H1 (cell line): ENCODE measurements at regions not wholly inside any gene's neighbourhood (a gene's known extent, or its start where the extent isn't known, plus 50 kb on each side); places are given as distances from the start of the nearest gene placed in this dataset.

ENCODE experiments used
- CTCF ChIA-PET: fragments of 300-600 bp; sonication (Branson Sonifier 250); formaldehyde crosslinking; loops from one replicate; lab custom pipeline; 2021; ENCODE audit not compliant: partially characterized antibody; lab: Charles Lee
- POLR2A ChIA-PET: fragments of 300-600 bp; sonication (Branson Sonifier 250); formaldehyde crosslinking; loops from one replicate; lab custom pipeline; 2021; ENCODE audit warnings: inconsistent platforms; ENCODE audit not compliant: partially characterized antibody; lab: Charles Lee
- DNase-seq, 2 experiments: peaks; one replicate each; pipeline versions ENCODE4 v3.0.0 to v3.0.0-alpha.2; 2010 to 2022; ENCODE audit warnings: low spot score in 2 of 2, low read depth in 1 of 2, mixed read lengths in 1 of 2
- FAIRE-seq: peaks from 2 replicates; lab custom pipeline; 2011; peaks lifted over from hg19 to GRCh38; lab: Jason Lieb, UNC
- H2AFZ ChIP-seq: 2 replicates; pipeline ENCODE4 v1.8.1; 2012; ENCODE audit warnings: low read length, inconsistent platforms
- H2AK5ac ChIP-seq: 2 replicates; pipeline ENCODE4 v1.6.1; 2013; ENCODE audit warnings: low read depth, low read length
- H2BK120ac ChIP-seq: replicated peaks from 2 replicates; pipeline ENCODE3; 2013; ENCODE audit warnings: low read depth, low read length, inconsistent platforms
- H2BK12ac ChIP-seq: 2 replicates; pipeline ENCODE4 v1.6.1; 2013; ENCODE audit warnings: low read depth, low read length
- H2BK15ac ChIP-seq: 2 replicates; pipeline ENCODE4 v1.6.1; 2013; ENCODE audit warnings: low read length
- H2BK20ac ChIP-seq: 2 replicates; pipeline ENCODE4 v1.6.1; 2013; ENCODE audit warnings: low read length
- H2BK5ac ChIP-seq: 2 replicates; pipeline ENCODE4 v1.6.1; 2013; ENCODE audit warnings: low read depth, low read length
- H3K14ac ChIP-seq: 2 replicates; pipeline ENCODE4 v1.6.1; 2013; ENCODE audit warnings: inconsistent platforms; ENCODE audit not compliant: insufficient read length
- H3K18ac ChIP-seq: 2 replicates; pipeline ENCODE4 v1.6.1; 2013; ENCODE audit warnings: low read length; ENCODE audit errors: extremely low read depth
- H3K23ac ChIP-seq: 2 replicates; pipeline ENCODE4 v1.6.1; 2013; ENCODE audit warnings: inconsistent platforms; ENCODE audit not compliant: insufficient read length
- H3K23me2 ChIP-seq: 2 replicates; pipeline ENCODE4 v1.6.1; 2013; ENCODE audit warnings: low read depth, low read length
- H3K27ac ChIP-seq: 2 replicates; pipeline ENCODE4 v1.6.1; 2011; ENCODE audit warnings: low read depth, low read length, inconsistent platforms
- H3K27me3 ChIP-seq, 4 experiments: replicated peaks in 1 of 4; 1 replicate in 1 of 4; 2 replicates in 3 of 4; pipeline versions ENCODE4 v1.6.1 to v1.8.1; 2011 to 2013; ENCODE audit warnings: low read length in 3 of 4, mild to moderate bottlenecking in 3 of 4, inconsistent platforms in 2 of 4, mixed read lengths in 2 of 4, moderate library complexity in 1 of 4; ENCODE audit not compliant: control insufficient read depth in 3 of 4, insufficient read depth in 3 of 4; ENCODE audit errors: extremely low read depth in 1 of 4
- H3K36me3 ChIP-seq, 4 experiments: 2 replicates each; pipeline versions ENCODE4 v1.6.1 to v1.8.1; 2011 to 2013; ENCODE audit warnings: mild to moderate bottlenecking in 4 of 4, low read length in 3 of 4, moderate library complexity in 2 of 4, control low read depth in 1 of 4, inconsistent platforms in 1 of 4; ENCODE audit not compliant: insufficient read depth in 4 of 4, control insufficient read depth in 2 of 4
- H3K4ac ChIP-seq: replicated peaks from 2 replicates; pipeline ENCODE3; 2013; ENCODE audit warnings: low read length, low read depth, mixed read lengths, inconsistent platforms; ENCODE audit not compliant: insufficient read length
- H3K4me1 ChIP-seq, 4 experiments: replicated peaks in 1 of 4; 1 replicate in 1 of 4; 2 replicates in 3 of 4; pipeline versions ENCODE4 v1.6.1 to v1.8.1; 2011 to 2013; ENCODE audit warnings: low read length in 3 of 4, inconsistent platforms in 2 of 4, mixed read lengths in 1 of 4; ENCODE audit not compliant: insufficient read depth in 4 of 4, control insufficient read depth in 3 of 4
- H3K4me2 ChIP-seq, 2 experiments: 2 replicates each; pipeline versions ENCODE4 v1.6.1 to v1.8.1; 2011 to 2013; ENCODE audit warnings: low read depth in 2 of 2, low read length in 2 of 2, control low read depth in 1 of 2, inconsistent platforms in 1 of 2, mild to moderate bottlenecking in 1 of 2; ENCODE audit not compliant: insufficient read depth in 1 of 2
- H3K4me3 ChIP-seq, 4 experiments: fragments of 200-600, 300-600 bp in 1 of 4; sonication (generic), shearing (Covaris generic), sonication (Bioruptor Twin) in 1 of 4; 2 replicates each; pipeline versions ENCODE4 v1.5.1 to v1.8.1; 2011 to 2016; ENCODE audit warnings: low read length in 4 of 4, low read depth in 3 of 4, control low read depth in 2 of 4, inconsistent platforms in 2 of 4, mild to moderate bottlenecking in 2 of 4, mixed read lengths in 1 of 4, moderate library complexity in 1 of 4; ENCODE audit not compliant: insufficient read depth in 2 of 4; ENCODE audit errors: extremely low read depth in 1 of 4
- H3K56ac ChIP-seq: replicated peaks from 2 replicates; pipeline ENCODE3; 2013; ENCODE audit warnings: low read depth, mild to moderate bottlenecking, mixed read lengths, low read length, inconsistent platforms; ENCODE audit not compliant: insufficient read length
- H3K79me1 ChIP-seq: 2 replicates; pipeline ENCODE4 v1.6.1; 2013; ENCODE audit warnings: low read depth, low read length, control low read depth
- H3K79me2 ChIP-seq, 2 experiments: 2 replicates each; pipeline versions ENCODE4 v1.6.1 to v1.8.1; 2012 to 2013; ENCODE audit warnings: low read length in 2 of 2, mild to moderate bottlenecking in 2 of 2, inconsistent platforms in 1 of 2; ENCODE audit not compliant: insufficient read depth in 2 of 2, control insufficient read depth in 1 of 2
- H3K9ac ChIP-seq, 4 experiments: replicated peaks in 1 of 4; 1 replicate in 1 of 4; 2 replicates in 3 of 4; pipeline versions ENCODE4 v1.6.1 to v1.8.1; 2011 to 2013; ENCODE audit warnings: low read depth in 3 of 4, low read length in 3 of 4, control low read depth in 2 of 4, mild to moderate bottlenecking in 2 of 4, moderate library complexity in 2 of 4, inconsistent platforms in 1 of 4; ENCODE audit errors: extremely low read depth in 1 of 4
- H3K9me3 ChIP-seq, 2 experiments: 2 replicates each; pipeline versions ENCODE4 v1.6.1 to v1.8.1; 2012 to 2013; ENCODE audit warnings: mild to moderate bottlenecking in 2 of 2, moderate library complexity in 2 of 2, control low read depth in 1 of 2, inconsistent platforms in 1 of 2, low read depth in 1 of 2, low read length in 1 of 2, mixed read lengths in 1 of 2; ENCODE audit not compliant: insufficient read depth in 2 of 2
- H4K20me1 ChIP-seq, 2 experiments: replicated peaks in 1 of 2; 2 replicates each; pipeline versions ENCODE3 to v1.8.1; 2011 to 2013; ENCODE audit warnings: inconsistent platforms in 2 of 2, low read length in 2 of 2, mild to moderate bottlenecking in 1 of 2; ENCODE audit not compliant: insufficient read depth in 2 of 2, control insufficient read depth in 1 of 2
- H4K5ac ChIP-seq: 2 replicates; pipeline ENCODE4 v1.6.1; 2013; ENCODE audit warnings: low read length, low read depth, mixed read lengths, inconsistent platforms; ENCODE audit not compliant: insufficient read length
- H4K8ac ChIP-seq: 2 replicates; pipeline ENCODE4 v1.8.0; 2013; ENCODE audit warnings: mild to moderate bottlenecking, moderate library complexity, low read length, inconsistent platforms; ENCODE audit not compliant: insufficient read depth; ENCODE audit errors: extremely low read depth
- H4K91ac ChIP-seq: replicated peaks from 2 replicates; pipeline ENCODE3; 2013; ENCODE audit warnings: low read length, mixed read lengths, inconsistent platforms; ENCODE audit not compliant: insufficient read length
- CBX8 ChIP-seq: fragments of 300-800, 300-1000 bp; sonication (generic); IDR thresholded peaks from 2 replicates; pipeline ENCODE4 v1.7.1; 2016; ENCODE audit warnings: low read depth, low read length, borderline replicate concordance
- CHD1 ChIP-seq: IDR thresholded peaks from 2 replicates; pipeline ENCODE4 v1.6.1; 2012; ENCODE audit warnings: low read depth, low read length, improper control_type of control experiment
- HDAC2 ChIP-seq, 2 experiments: fragments of 300-600 bp in 1 of 2; sonication (generic) in 1 of 2; IDR thresholded peaks; 2 replicates each; pipeline ENCODE4 v1.6.1; 2011 to 2012; ENCODE audit warnings: low read depth in 2 of 2, low read length in 2 of 2, mild to moderate bottlenecking in 2 of 2, moderate library complexity in 2 of 2, borderline replicate concordance in 1 of 2, inconsistent platforms in 1 of 2
- SAP30 ChIP-seq: fragments of 300-600 bp; sonication (generic); IDR thresholded peaks from 2 replicates; pipeline ENCODE4 v1.7.1; 2012; ENCODE audit warnings: low read length, moderate library complexity, mild to moderate bottlenecking, inconsistent platforms; ENCODE audit not compliant: insufficient read depth, insufficient replicate concordance
- TCF12 ChIP-seq: IDR thresholded peaks from 2 replicates; pipeline ENCODE4 v1.6.1; 2011; ENCODE audit warnings: low read depth, mild to moderate bottlenecking, low read length
- WGBS, 2 experiments: shearing (Covaris generic) in 1 of 2; methylation state at CpG; one replicate each; pipeline versions ENCODE4 v1.1.6 to v1.1.7; 2013 to 2015; ENCODE audit warnings: low lambda C conversion rate in 2 of 2, mixed read lengths in 2 of 2, inconsistent platforms in 1 of 2, low coverage in 1 of 2, missing lambda C conversion rate in 1 of 2; ENCODE audit not compliant: insufficient replicate concordance in 2 of 2, insufficient coverage in 1 of 2, insufficient read length in 1 of 2; ENCODE audit errors: extremely low coverage in 1 of 2, missing lambda C conversion rate in 1 of 2; 5-methylcytosine and 5-hydroxymethylcytosine counted together
- TF ChIP-seq, protein P1 (sequence below): IDR thresholded peaks from 2 replicates; pipeline ENCODE4 v1.6.1; 2012; ENCODE audit warnings: low read length, inconsistent platforms

GRCh38 chr5:119694284-119694683, 64.9 kb downstream of the FAM170A start:
- Histone ChIP-seq H3K9me3 (peaks cover 7 to 11% of the 10 kb centered on the region in 2 experiments), H2BK5ac (no peak overlapping the region)
- CTCF ChIA-PET = interaction anchor here (1.7 kb wide), 1 partner anchor 10 kb away, joined by 5 read pairs; no protein-coding TSS in a partner anchor

More at GRCh38 chr5:119694284-119694683, 64.9 kb downstream of the FAM170A start:
- Histone ChIP-seq H3K79me1 (no peaks in the 10 kb centered on the region), H3K4ac (no peak overlapping the region), H3K27me3 (no peaks in the 10 kb centered on the region), H3K4me2 (no peak overlapping the region), H3K14ac (no peak overlapping the region), H4K20me1 (no peaks in the 10 kb centered on the region), H3K56ac (no peak overlapping the region), H2BK15ac (no peak overlapping the region), H3K23ac (no peak overlapping the region), H3K36me3 (no peaks in the 10 kb centered on the region), H2AFZ (0 out of 2 replicates have a peak overlapping the region, but pooled peaks have one; percentile 32), H3K23me2 (no peaks in the 10 kb centered on the region), H3K79me2 (no peaks in the 10 kb centered on the region), H4K8ac (no peak overlapping the region), H2BK12ac (no peak overlapping the region), H2BK120ac (no peak overlapping the region), H3K18ac (no peak overlapping the region), H2AK5ac (no peak overlapping the region), H3K4me3 (no peak overlapping the region), H4K91ac (no peak overlapping the region), H2BK20ac (no peak overlapping the region), H3K4me1 (no peaks in the 10 kb centered on the region), H3K9ac (no peak overlapping the region), H4K5ac (no peak overlapping the region), H3K27ac (no peak overlapping the region)
- FAIRE-seq (no peak), DNase-seq (no peak)
- TF ChIP-seq CHD1 (no peak), TCF12 (no peak), CBX8 (no peak), HDAC2 (IDR thresholded peaks at IDR 0.05; ENCODE audit: borderline replicate concordance in 1 of 2, low read depth in 2 of 2, low read length in 2 of 2) (no peak), SAP30 (no peak)
- TF ChIP-seq, protein P1, sequence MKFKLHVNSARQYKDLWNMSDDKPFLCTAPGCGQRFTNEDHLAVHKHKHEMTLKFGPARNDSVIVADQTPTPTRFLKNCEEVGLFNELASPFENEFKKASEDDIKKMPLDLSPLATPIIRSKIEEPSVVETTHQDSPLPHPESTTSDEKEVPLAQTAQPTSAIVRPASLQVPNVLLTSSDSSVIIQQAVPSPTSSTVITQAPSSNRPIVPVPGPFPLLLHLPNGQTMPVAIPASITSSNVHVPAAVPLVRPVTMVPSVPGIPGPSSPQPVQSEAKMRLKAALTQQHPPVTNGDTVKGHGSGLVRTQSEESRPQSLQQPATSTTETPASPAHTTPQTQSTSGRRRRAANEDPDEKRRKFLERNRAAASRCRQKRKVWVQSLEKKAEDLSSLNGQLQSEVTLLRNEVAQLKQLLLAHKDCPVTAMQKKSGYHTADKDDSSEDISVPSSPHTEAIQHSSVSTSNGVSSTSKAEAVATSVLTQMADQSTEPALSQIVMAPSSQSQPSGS = no peak
- POLR2A ChIA-PET = no interaction called here
- WGBS, 2 experiments = 90% methylated on average over 3 of the region's 3 CpGs; no CpG with 5 or more reads in 1 of the 2 experiments
